ENCODE measurements at regions not wholly inside any gene's neighbourhood (a gene's known extent, or its start where the extent isn't known, plus 50 kb on each side); places are given as distances from the start of the nearest gene placed in this dataset.

- TF ChIP-seq CTCF (IDR thresholded peaks at IDR 0.05; ENCODE audit: insufficient read depth in 1 of 2, low read depth in 1 of 2, low read length in 1 of 2, severe bottlenecking in 1 of 2, unreplicated experiment in 1 of 2): no peak
- ChIA-PET CTCF (no interaction called here), POLR2A (no interaction called here)
- no TSS peak for BruUV-seq (replicated peaks)
- Mint-ChIP-seq H3K27me3 (ENCODE audit: insufficient read depth, unreplicated experiment) (peaks cover 32% of the 10 kb centered on the region), H3K9me3 (ENCODE audit: unreplicated experiment) (no peaks in the 10 kb centered on the region), H3K27ac (ENCODE audit: unreplicated experiment) (no peak overlapping the region), H3K4me1 (ENCODE audit: low read depth, unreplicated experiment) (no peaks in the 10 kb centered on the region), H3K36me3 (ENCODE audit: insufficient read depth, unreplicated experiment) (no peaks in the 10 kb centered on the region), H3K4me3 (ENCODE audit: unreplicated experiment) (no peak overlapping the region)
- H3K36me3 ChIP-seq (ENCODE audit: control insufficient read depth, insufficient read depth, low read length): no peaks in the 10 kb centered on the region
- no peaks in the 10 kb centered on the region for H3K9me3 ChIP-seq
- H3K4me1 ChIP-seq: no peaks in the 10 kb centered on the region
- no peaks in the 10 kb centered on the region; the same call in 1 of the 2 replicates for H3K27me3 ChIP-seq (replicated peaks; ENCODE audit: control insufficient read depth, insufficient read depth, low read length)
- intact Hi-C loops (cut with micrococcal nuclease; ENCODE audit: unreplicated experiment): loop anchor here (10.0 kb wide), 1 partner anchor 324 kb away; no protein-coding TSS in a partner anchor
- no peak overlapping the region for H3K4me3 ChIP-seq (ENCODE audit: low read depth, low read length)
- DNase-seq: no peak
These were observed 74.7 kb upstream of the OLIG2 start for GRCh38 chr21:32951041-32951440.

- peaks cover 1% of the 10 kb centered on the region; the same call in 1 of the 2 replicates for H3K27me3 ChIP-seq (replicated peaks; ENCODE audit: control insufficient read depth, insufficient read depth, low read length)
- peaks cover 42% of the 10 kb centered on the region for H3K27me3 Mint-ChIP-seq (ENCODE audit: insufficient read depth, unreplicated experiment)
- H3K4me3 Mint-ChIP-seq (ENCODE audit: unreplicated experiment): no peak overlapping the region
- no peak for TF ChIP-seq CTCF (IDR thresholded peaks at IDR 0.05; ENCODE audit: insufficient read depth in 1 of 2, low read depth in 1 of 2, low read length in 1 of 2, severe bottlenecking in 1 of 2, unreplicated experiment in 1 of 2)
- H3K36me3 Mint-ChIP-seq (ENCODE audit: insufficient read depth, unreplicated experiment): no peaks in the 10 kb centered on the region
- H3K4me1 ChIP-seq: no peaks in the 10 kb centered on the region
- ChIA-PET POLR2A (no interaction called here), CTCF (no interaction called here)
- no peaks in the 10 kb centered on the region; the same call in 1 of the 2 replicates for H3K9me3 ChIP-seq
- no peaks in the 10 kb centered on the region for H3K9me3 Mint-ChIP-seq (ENCODE audit: unreplicated experiment)
- no peaks in the 10 kb centered on the region for H3K4me1 Mint-ChIP-seq (ENCODE audit: low read depth, unreplicated experiment)
- intact Hi-C loops (cut with micrococcal nuclease; ENCODE audit: unreplicated experiment): loop anchor here (10.0 kb wide), 1 partner anchor 320 kb away; no protein-coding TSS in a partner anchor
- no peak overlapping the region for H3K27ac Mint-ChIP-seq (ENCODE audit: unreplicated experiment)
- no peaks in the 10 kb centered on the region for H3K36me3 ChIP-seq (ENCODE audit: control insufficient read depth, insufficient read depth, low read length)
- DNase-seq: no peak
- H3K4me3 ChIP-seq (ENCODE audit: low read depth, low read length): no peak overlapping the region
- BruUV-seq (replicated peaks): no TSS peak
These were observed 71.4 kb upstream of the OLIG2 start for GRCh38 chr21:32954353-32954752.

DNA sequence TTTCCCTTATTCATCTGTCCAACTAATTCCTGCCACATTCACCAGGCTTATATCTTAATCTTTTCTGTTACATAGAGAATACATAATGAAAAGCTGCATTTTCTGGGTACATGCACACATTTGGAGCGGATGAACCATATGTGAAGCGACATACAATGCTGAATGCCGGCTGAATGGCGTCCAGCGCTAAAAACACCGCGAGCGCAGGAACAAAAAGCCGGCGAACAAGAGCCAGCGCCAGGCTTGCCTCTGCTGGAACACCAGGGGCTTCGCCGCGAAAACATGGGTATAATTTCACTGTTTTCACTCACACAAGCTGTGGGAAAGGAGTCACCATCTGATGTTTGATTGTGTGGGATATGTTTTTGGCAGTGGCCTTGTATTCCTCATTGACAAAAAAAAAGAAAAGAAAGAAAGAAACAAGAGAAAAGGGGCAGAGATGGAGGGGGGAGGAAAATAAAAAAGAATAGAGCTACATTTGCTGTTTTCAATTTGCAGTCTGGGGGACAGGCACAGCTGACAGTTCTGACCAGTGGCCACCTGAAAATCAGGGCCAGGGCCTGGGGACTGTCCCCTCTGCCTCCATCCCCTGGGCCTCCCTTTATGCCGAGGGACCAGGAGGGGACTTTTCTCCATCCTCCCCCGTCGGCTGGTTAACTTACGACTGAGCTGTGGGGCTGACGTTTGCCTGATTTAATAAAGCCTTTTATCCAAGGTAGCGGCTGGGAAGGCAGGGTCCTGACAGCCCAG, 70.2 kb upstream of the OLIG2 start:
- Mint-ChIP-seq H3K36me3 (ENCODE audit: insufficient read depth, unreplicated experiment) (no peaks in the 10 kb centered on the region), H3K4me3 (ENCODE audit: unreplicated experiment) (no peak overlapping the region), H3K27me3 (ENCODE audit: insufficient read depth, unreplicated experiment) (peaks cover 42% of the 10 kb centered on the region), H3K9me3 (ENCODE audit: unreplicated experiment) (no peaks in the 10 kb centered on the region), H3K4me1 (ENCODE audit: low read depth, unreplicated experiment) (no peaks in the 10 kb centered on the region), H3K27ac (ENCODE audit: unreplicated experiment) (no peak overlapping the region)
- ChIA-PET POLR2A (no interaction called here), CTCF (no interaction called here)
- Histone ChIP-seq H3K4me3 (ENCODE audit: low read depth, low read length) (no peak overlapping the region), H3K27me3 (replicated peaks; ENCODE audit: control insufficient read depth, insufficient read depth, low read length) (peaks cover 1% of the 10 kb centered on the region; the same call in 1 of the 2 replicates), H3K9me3 (no peaks in the 10 kb centered on the region; the same call in 1 of the 2 replicates), H3K36me3 (ENCODE audit: control insufficient read depth, insufficient read depth, low read length) (no peaks in the 10 kb centered on the region), H3K4me1 (no peaks in the 10 kb centered on the region)
- intact Hi-C loops (cut with micrococcal nuclease; ENCODE audit: unreplicated experiment): loop anchor here (10.0 kb wide), 1 partner anchor 319 kb away; no protein-coding TSS in a partner anchor
- DNase-seq: no peak
- BruUV-seq (replicated peaks): no TSS peak
- no peak for TF ChIP-seq CTCF (IDR thresholded peaks at IDR 0.05; ENCODE audit: insufficient read depth in 1 of 2, low read depth in 1 of 2, low read length in 1 of 2, severe bottlenecking in 1 of 2, unreplicated experiment in 1 of 2)
